ENCODE measurements at regions not wholly inside any gene's neighbourhood (a gene's known extent, or its start where the extent isn't known, plus 50 kb on each side); places are given as distances from the start of the nearest gene placed in this dataset.

DNA sequence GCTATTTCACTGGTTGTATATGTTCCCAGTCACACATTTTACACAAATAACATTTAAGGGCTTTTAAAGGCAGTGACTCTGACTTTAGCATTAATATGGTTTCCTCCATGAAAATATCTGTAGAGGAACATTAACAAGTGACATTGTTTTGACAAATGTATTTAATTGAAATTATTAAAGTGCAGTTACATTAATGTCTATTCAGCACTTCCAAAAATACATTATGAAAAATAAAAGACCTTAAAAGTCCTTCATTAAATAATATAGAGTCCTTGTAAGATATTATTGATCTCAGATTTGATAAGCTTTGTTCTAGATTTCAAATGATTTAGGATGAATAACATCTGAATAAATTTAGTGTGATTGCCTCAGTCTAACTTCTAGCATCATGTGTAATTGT is 951.9 kb upstream of the CHORDC1 start:
- H3K36me3 Mint-ChIP-seq (ENCODE audit: low read depth): no peaks in the 10 kb centered on the region
- no peaks in the 10 kb centered on the region for H3K27me3 Mint-ChIP-seq (ENCODE audit: insufficient read depth)
- no peak overlapping the region for H3K27ac Mint-ChIP-seq
- intact Hi-C loops (cut with micrococcal nuclease): no loop called here
- DNase-seq (ENCODE audit: low spot score): no peak
- no peaks in the 10 kb centered on the region for H3K4me1 Mint-ChIP-seq (ENCODE audit: low read depth)
- H3K9me3 Mint-ChIP-seq: peaks cover 7% of the 10 kb centered on the region
- H3K4me3 Mint-ChIP-seq: no peak overlapping the region

DNA sequence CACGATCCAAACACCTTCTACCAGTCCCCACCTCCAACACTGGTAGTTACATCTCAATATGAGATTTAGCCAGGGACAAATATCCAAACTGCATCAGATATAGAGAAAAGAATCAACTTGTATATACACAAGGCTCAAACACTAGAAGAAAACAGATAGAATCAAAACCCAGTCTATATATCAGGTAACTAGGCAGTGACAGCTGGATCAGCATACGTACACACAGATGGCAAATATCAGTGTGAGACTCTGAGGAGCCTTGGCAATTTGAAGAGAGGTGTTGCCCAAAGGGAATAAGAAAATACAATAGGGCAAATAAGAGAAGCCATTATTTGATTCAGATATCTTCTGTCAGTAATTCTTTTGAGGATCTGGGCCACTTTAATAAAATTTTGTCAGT is 951.3 kb upstream of the CHORDC1 start:
- Mint-ChIP-seq H3K4me3 (no peak overlapping the region), H3K4me1 (ENCODE audit: low read depth) (no peaks in the 10 kb centered on the region), H3K9me3 (peaks cover 7% of the 10 kb centered on the region), H3K27ac (no peak overlapping the region), H3K27me3 (ENCODE audit: insufficient read depth) (no peaks in the 10 kb centered on the region), H3K36me3 (ENCODE audit: low read depth) (no peaks in the 10 kb centered on the region)
- intact Hi-C loops (cut with micrococcal nuclease): no loop called here
- no peak for DNase-seq (ENCODE audit: low spot score)

- no peaks in the 10 kb centered on the region for H3K36me3 Mint-ChIP-seq (ENCODE audit: low read depth)
- H3K27ac Mint-ChIP-seq: no peak overlapping the region
- no peak overlapping the region for H3K4me3 Mint-ChIP-seq
- H3K9me3 Mint-ChIP-seq: peaks cover 7% of the 10 kb centered on the region
- no peak for DNase-seq (ENCODE audit: low spot score)
- no peaks in the 10 kb centered on the region for H3K4me1 Mint-ChIP-seq (ENCODE audit: low read depth)
- intact Hi-C loops (cut with micrococcal nuclease): no loop called here
- H3K27me3 Mint-ChIP-seq (ENCODE audit: insufficient read depth): no peaks in the 10 kb centered on the region
These were observed 950.9 kb upstream of the CHORDC1 start for GRCh38 chr11:91173701-91174100.

GRCh38 chr11:91170711-91171110 is 947.9 kb upstream of the CHORDC1 start:
- H3K27ac Mint-ChIP-seq: no peak overlapping the region
- no peak overlapping the region for H3K4me3 Mint-ChIP-seq
- H3K4me1 Mint-ChIP-seq (ENCODE audit: low read depth): no peaks in the 10 kb centered on the region
- peaks cover 7% of the 10 kb centered on the region for H3K9me3 Mint-ChIP-seq
- H3K27me3 Mint-ChIP-seq (ENCODE audit: insufficient read depth): no peaks in the 10 kb centered on the region
- intact Hi-C loops (cut with micrococcal nuclease): no loop called here
- no peak for DNase-seq (ENCODE audit: low spot score)
- H3K36me3 Mint-ChIP-seq (ENCODE audit: low read depth): no peaks in the 10 kb centered on the region

DNA sequence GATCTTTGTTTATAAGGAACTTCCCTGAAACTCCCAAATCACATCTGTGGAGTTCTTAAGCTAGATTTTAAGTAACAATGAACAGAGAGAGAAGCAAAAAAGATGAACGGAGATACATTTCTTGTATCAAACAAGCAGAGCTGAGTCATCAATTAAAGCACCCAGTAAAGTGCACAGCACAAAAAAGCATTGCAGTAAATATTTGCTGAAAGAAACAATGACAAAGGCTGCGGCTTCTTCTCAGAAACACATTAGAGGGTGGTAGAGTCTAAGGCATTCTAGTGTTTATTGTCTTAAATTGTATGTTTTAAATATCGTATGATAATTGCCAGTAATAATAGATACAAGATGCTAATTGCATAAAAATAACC is 941.6 kb upstream of the CHORDC1 start:
- Mint-ChIP-seq H3K27me3 (ENCODE audit: insufficient read depth) (no peaks in the 10 kb centered on the region), H3K27ac (no peak overlapping the region)
- no peak for DNase-seq (ENCODE audit: low spot score)

GRCh38 chr11:91163619-91164451 is 941.0 kb upstream of the CHORDC1 start:
- Mint-ChIP-seq H3K9me3 (no peaks in the 10 kb centered on the region), H3K27ac (no peak overlapping the region), H3K36me3 (ENCODE audit: low read depth) (no peaks in the 10 kb centered on the region), H3K27me3 (ENCODE audit: insufficient read depth) (no peaks in the 10 kb centered on the region), H3K4me1 (ENCODE audit: low read depth) (no peaks in the 10 kb centered on the region), H3K4me3 (no peak overlapping the region)
- intact Hi-C loops (cut with micrococcal nuclease): no loop called here
- DNase-seq (ENCODE audit: low spot score): no peak

More for the DNA sequence above, 941.6 kb upstream of the CHORDC1 start:
- Mint-ChIP-seq H3K4me1 (ENCODE audit: low read depth) (no peaks in the 10 kb centered on the region), H3K4me3 (no peak overlapping the region), H3K36me3 (ENCODE audit: low read depth) (no peaks in the 10 kb centered on the region), H3K9me3 (no peaks in the 10 kb centered on the region)
- intact Hi-C loops (cut with micrococcal nuclease): no loop called here

DNA sequence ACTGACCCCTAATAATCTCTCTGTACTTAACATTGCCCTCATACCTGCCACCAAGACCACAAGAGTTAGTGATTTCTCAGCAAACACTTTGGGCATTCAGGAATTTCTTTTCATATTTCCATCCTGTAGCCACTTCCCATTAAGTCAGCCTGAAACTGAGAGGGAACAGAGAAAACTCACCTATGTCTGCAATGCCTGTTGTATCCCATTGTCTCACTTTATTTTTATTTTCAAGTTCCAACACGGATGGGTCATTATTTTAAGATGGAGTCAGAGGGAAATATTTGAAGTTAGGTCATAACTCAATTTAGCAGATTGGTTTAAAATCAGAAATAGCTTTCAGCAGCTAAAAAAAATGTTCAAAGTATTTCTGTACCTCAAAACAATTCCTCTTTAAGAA is 937.8 kb upstream of the CHORDC1 start:
- no peaks in the 10 kb centered on the region for H3K9me3 Mint-ChIP-seq
- H3K27ac Mint-ChIP-seq: no peak overlapping the region
- H3K4me3 Mint-ChIP-seq: no peak overlapping the region
- no peaks in the 10 kb centered on the region for H3K27me3 Mint-ChIP-seq (ENCODE audit: insufficient read depth)
- intact Hi-C loops (cut with micrococcal nuclease): no loop called here
- no peaks in the 10 kb centered on the region for H3K36me3 Mint-ChIP-seq (ENCODE audit: low read depth)
- DNase-seq (ENCODE audit: low spot score): no peak
- H3K4me1 Mint-ChIP-seq (ENCODE audit: low read depth): no peaks in the 10 kb centered on the region

DNA sequence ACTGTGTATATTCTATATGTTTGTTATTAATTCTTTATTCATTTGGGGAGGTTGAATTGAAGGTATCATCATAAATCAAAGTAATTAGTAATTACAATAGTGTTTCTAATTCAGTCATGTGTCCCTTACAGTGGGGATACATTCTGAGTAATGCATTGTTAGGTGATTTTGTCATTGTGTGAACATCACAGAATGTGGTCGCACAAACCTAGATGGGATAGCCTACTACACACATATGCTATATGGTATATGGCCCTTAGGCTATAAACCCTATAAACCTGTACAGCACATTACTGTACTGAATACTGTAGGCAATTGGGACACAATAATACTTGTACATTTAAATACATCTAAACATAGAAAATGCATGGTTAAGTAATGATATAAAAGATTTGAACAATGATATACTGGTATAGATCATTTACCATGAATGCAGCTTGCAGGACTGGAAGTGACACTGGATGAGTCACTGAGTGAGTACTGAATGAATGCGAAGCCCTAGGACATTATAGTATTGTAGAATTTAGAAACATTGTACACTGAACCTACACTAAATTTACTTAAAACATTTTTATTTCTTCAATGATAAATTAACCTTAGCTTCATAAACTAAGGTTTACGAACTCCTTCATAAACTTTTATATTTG is 936.2 kb upstream of the CHORDC1 start:
- no peak for DNase-seq (ENCODE audit: low spot score)
- Mint-ChIP-seq H3K27me3 (ENCODE audit: insufficient read depth) (no peaks in the 10 kb centered on the region), H3K36me3 (ENCODE audit: low read depth) (no peaks in the 10 kb centered on the region), H3K27ac (no peak overlapping the region), H3K4me3 (no peak overlapping the region), H3K9me3 (no peaks in the 10 kb centered on the region), H3K4me1 (ENCODE audit: low read depth) (no peaks in the 10 kb centered on the region)
- intact Hi-C loops (cut with micrococcal nuclease): no loop called here

- no peak overlapping the region for H3K27ac Mint-ChIP-seq
- intact Hi-C loops (cut with micrococcal nuclease): no loop called here
- no peak for DNase-seq (ENCODE audit: low spot score)
- H3K4me3 Mint-ChIP-seq: no peak overlapping the region
- no peaks in the 10 kb centered on the region for H3K36me3 Mint-ChIP-seq (ENCODE audit: low read depth)
- H3K27me3 Mint-ChIP-seq (ENCODE audit: insufficient read depth): no peaks in the 10 kb centered on the region
- no peaks in the 10 kb centered on the region for H3K4me1 Mint-ChIP-seq (ENCODE audit: low read depth)
- no peaks in the 10 kb centered on the region for H3K9me3 Mint-ChIP-seq
These were observed 935.4 kb upstream of the CHORDC1 start for GRCh38 chr11:91158297-91158696.

DNA sequence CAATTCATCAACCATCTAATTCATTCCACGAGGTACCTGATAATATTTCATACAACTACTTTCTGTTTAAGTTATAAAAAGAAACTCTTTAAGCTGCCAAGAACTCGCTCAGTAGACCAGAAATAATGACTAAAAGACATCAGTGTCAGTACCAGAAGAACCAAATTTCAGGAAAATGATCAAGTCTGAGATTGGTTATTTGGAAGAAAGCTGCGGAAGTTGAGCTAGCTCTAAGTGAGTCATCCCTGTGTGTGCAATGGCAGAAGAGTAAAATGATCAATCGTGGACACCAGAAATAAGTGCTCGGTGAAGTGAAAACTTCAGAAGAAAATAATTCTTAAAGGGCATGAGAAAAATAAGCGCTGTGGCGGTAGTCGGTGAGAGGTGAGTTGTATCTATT is 933.2 kb upstream of the CHORDC1 start:
- DNase-seq (ENCODE audit: low spot score): no peak
- peaks cover 9% of the 10 kb centered on the region for H3K9me3 Mint-ChIP-seq
- H3K4me1 Mint-ChIP-seq (ENCODE audit: low read depth): no peaks in the 10 kb centered on the region
- H3K36me3 Mint-ChIP-seq (ENCODE audit: low read depth): no peaks in the 10 kb centered on the region
- no peak overlapping the region for H3K27ac Mint-ChIP-seq
- no peak overlapping the region for H3K4me3 Mint-ChIP-seq
- intact Hi-C loops (cut with micrococcal nuclease): no loop called here
- H3K27me3 Mint-ChIP-seq (ENCODE audit: insufficient read depth): no peaks in the 10 kb centered on the region

GRCh38 chr11:91147885-91148284 is 925.0 kb upstream of the CHORDC1 start:
- peaks cover 6% of the 10 kb centered on the region for H3K9me3 Mint-ChIP-seq
- DNase-seq (ENCODE audit: low spot score): no peak
- H3K27ac Mint-ChIP-seq: no peak overlapping the region
- intact Hi-C loops (cut with micrococcal nuclease): no loop called here
- H3K4me1 Mint-ChIP-seq (ENCODE audit: low read depth): no peaks in the 10 kb centered on the region
- H3K36me3 Mint-ChIP-seq (ENCODE audit: low read depth): no peaks in the 10 kb centered on the region
- no peak overlapping the region for H3K4me3 Mint-ChIP-seq
- no peaks in the 10 kb centered on the region for H3K27me3 Mint-ChIP-seq (ENCODE audit: insufficient read depth)

DNA sequence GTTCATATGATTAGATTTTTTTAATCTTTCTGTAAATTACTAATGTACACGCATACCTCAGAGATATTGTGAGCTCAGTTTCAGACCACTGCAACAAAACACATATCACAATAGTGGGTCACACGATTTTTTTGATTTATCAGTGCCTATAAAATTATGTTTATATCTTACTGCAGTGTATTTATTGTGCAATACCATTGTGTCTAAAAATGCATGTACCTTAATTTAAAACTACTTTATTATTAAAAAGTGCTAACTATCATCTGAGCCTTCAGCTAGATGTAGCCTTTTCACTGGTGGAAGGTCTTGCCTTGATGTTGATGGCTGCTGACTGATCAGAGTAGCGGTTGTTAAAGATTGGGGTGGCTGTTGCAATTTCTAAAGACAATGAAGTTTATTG is 918.8 kb upstream of the CHORDC1 start:
- intact Hi-C loops (cut with micrococcal nuclease): no loop called here
- H3K4me3 Mint-ChIP-seq: no peak overlapping the region
- no peaks in the 10 kb centered on the region for H3K4me1 Mint-ChIP-seq (ENCODE audit: low read depth)
- no peak for DNase-seq (ENCODE audit: low spot score)
- no peak overlapping the region for H3K27ac Mint-ChIP-seq
- no peaks in the 10 kb centered on the region for H3K36me3 Mint-ChIP-seq (ENCODE audit: low read depth)
- H3K27me3 Mint-ChIP-seq (ENCODE audit: insufficient read depth): no peaks in the 10 kb centered on the region
- peaks cover 4% of the 10 kb centered on the region for H3K9me3 Mint-ChIP-seq

GRCh38 chr11:91136631-91137030 is 913.8 kb upstream of the CHORDC1 start:
- no peaks in the 10 kb centered on the region for H3K4me1 Mint-ChIP-seq (ENCODE audit: low read depth)
- H3K27me3 Mint-ChIP-seq (ENCODE audit: insufficient read depth): no peaks in the 10 kb centered on the region
- H3K27ac Mint-ChIP-seq: no peak overlapping the region
- no peaks in the 10 kb centered on the region for H3K36me3 Mint-ChIP-seq (ENCODE audit: low read depth)
- no peak for DNase-seq (ENCODE audit: low spot score)
- H3K9me3 Mint-ChIP-seq: peaks cover 12% of the 10 kb centered on the region
- intact Hi-C loops (cut with micrococcal nuclease): no loop called here
- H3K4me3 Mint-ChIP-seq: no peak overlapping the region
